Fibroblast of skin of scalp (primary cell): ENCODE measurements at regions not wholly inside any gene's neighbourhood (a gene's known extent, or its start where the extent isn't known, plus 50 kb on each side); places are given as distances from the start of the nearest gene placed in this dataset.
"Not testable (repeated sequence)": the region's sequence is repeated elsewhere in the genome, so short reads cannot be mapped to it uniquely, and the experiment has no call there.

Source experiments
- DNase-seq: peaks from one replicate; pipeline ENCODE4 v3.0.0-alpha.2; 2013

DNA sequence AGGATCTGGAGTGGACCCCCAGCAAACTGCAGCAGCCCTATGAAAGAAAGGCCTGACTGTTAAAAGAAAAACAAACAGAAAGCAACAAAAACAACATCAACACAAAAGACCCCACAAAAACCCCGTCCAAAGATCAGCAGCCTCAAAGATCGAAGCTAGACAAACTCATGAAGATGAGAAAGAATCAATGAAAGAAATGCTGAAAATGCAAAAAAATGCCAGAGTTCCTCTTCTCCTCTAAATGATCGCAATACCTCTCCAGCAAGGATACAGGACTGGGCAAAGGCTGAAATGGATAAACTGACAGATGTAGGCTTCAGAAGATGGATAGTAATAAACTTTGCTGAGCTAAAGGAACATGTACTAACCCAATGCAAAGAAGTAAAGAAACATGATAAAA, 526.3 kb upstream of the DAB2 start:
- DNase-seq = no peak

DNA sequence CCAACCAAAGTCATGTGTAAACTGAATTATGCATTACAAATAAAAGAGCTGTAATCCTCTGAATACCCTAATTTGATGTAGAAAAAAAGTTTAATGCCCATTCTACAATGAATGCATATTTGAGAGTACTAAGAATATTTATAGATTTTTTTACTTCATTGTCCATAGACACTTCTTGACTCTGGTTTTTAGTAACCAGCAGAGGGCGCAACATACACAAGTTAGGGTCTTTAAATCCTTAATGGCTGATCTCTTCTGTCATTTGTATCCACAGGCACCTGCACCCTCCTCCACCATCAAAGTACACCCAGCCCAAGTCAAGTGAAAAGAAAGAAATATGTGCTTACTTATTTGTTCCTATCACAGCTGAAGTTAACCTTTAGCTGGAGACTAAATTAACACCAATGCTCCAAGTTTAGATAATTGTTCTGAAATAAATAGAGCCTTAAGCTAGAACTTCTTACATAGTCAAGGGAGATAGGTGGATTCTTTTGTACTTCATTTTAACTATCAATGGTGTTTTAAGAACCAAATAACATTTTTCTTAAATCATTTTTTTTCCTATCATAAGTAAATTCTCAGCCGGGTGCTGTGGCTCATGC, 524.2 kb upstream of the DAB2 start:
- DNase-seq = peak; percentile 77

DNA sequence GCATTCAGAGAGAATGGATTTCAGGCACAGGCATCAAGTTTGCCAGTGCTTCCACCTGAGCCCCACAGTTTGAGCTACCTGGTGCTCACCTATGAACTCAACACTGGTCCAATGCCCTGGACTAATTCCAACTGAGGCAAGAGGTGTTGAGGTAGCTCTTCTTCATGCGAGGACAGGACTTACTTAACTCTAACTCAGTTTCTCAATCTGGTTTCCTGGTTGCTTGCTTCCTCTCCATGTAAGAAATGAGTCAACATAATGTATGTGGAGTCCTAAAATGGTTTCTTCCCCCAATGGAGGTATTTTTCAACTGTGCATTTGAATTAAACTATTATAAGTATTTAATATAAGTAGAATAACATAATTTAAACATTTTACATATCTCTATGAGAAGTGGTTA, 523.6 kb upstream of the DAB2 start:
- DNase-seq = no peak

DNA sequence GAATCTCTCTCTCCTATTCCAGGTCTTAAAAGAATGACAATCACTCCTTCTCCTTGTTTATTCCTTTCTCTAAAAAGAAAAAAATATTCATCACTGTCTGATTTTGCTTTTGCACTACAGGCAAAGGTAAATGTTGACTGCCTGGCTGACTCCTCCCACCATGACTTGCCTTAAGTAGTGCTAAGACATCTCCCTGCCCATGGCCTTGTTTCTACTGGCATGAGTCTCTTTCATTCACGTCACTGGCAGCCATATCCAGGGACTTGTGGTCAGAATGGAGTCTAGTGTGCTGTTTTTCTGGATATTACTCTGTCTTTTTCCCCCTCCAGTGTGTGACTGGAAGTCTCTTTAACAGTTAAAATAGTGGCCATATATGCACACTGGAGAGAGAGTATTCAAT, 522.9 kb upstream of the DAB2 start:
- DNase-seq = peak; percentile 22

DNA sequence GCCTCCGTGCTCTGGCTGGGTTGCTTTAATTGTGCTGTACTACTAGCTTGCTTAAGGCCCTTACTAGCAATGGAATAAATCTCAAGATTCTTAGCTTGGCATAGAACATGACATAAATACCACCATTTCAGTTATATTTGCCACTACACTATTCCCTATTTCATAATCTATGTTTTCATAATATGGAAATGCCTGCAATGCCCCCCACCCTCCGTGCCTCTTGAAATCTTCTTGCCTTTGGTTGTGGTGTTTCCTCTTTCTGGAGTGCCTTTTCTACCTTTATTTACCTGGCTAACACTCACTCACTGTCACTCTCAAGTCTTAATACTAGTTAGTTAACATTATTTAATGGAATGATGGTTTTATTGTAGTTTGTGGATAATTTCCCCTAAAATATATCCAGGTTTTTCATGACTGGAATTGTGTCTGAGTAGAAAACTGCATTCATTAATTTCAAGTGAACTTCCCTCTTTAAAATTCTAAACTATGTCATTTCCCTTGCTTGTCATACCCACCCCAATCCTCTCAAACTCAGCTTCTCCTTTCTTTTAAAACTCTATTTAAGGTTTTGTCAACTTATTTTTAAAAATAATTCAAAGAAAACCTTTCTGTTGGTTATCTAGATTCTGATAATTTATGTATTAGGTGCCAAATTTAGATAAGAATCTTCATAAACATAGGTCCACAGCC, 521.7 kb upstream of the DAB2 start:
- DNase-seq = no peak

DNA sequence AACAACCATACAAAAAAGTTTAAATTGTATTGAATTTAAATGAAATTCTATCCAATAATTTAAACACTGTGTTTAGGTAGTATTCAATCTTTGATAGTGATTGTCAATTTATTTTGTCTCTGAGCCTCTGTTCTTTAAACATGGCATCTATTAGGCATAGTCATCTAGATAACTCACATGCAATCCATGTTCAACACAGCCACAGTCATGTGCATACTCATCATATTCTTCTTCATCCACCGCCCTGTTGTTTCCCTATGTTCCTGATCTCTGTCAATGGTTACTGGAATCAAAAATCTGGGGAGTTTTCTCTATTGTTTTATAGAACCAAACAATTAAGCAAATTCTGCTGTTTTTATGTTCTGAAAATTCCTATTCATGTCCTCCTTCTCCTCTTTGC, 521.1 kb upstream of the DAB2 start:
- DNase-seq = no peak

DNA sequence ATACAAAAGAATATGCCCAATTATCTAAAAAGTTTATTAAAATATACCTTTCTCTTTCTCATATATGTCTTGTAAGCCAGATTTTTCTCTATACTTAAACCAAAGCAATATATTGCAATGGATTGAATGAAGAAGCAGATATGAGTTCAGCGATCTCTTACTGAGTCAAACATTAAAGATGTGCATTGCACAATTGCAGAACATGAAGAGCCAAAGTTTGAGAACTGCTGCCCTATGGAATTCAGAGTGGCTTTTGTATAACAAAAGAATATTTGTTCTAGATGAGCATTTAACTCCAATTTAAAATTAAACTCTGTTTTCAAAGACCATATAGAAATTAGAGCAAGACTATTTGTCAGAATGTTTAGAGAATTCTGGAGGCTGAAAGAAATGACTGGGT, 519.0 kb upstream of the DAB2 start:
- DNase-seq = peak; percentile 26

DNA sequence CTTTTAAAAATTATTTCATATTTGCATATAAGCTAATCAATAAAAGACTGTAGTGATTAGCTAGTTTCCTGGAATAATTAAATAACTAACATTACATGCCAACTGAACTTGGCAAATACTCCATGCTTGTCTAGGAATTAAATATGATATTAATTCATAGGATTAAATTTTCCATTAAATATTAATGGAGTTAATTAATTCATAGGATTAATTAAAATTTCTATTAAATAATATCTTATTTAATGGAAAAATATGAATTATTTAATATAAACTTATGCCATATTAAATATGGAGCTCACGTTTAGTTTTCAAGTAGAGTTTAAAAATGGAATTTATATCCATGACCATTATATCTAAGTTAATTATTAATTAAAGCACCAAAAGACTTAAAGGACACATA, 517.8 kb upstream of the DAB2 start:
- DNase-seq = no peak

DNA sequence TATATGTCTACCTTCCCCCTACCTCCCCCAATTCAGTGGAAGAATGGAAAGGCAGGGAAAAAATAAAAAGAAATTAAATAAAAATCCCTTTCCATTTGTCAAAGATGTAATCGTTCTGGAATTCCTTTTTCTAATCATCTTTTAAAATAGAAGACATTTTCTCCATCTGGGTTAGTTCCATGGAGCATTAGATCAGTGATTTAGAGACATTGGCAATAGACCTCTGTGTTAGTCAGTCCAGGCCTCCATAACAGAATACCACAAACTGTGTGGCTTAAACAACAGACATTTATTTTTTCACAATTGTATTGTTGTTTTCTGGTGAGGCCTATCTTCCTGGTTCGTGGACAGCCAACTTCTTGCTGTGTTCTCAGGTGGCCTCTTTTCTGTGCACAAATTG, 516.6 kb upstream of the DAB2 start:
- no peak for DNase-seq

DNA sequence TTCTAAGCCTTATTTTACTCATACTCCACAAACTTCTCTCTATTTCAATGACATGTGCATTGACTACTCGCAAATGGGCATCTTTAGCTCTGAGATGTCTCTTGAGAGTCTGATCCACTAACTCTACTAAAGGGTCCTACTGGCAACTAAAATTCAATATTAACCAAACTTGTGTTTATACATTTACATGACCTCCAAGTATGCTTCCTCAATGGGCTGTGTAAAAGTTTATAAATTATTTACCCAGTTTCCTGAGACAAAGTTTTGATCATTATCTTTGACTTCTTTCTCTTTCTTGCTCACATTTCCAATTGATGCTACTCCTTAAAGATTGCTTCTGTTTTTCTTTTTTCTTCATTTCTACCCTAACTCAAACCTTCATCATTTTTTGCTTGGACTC, 510.1 kb upstream of the DAB2 start:
- no peak for DNase-seq

DNA sequence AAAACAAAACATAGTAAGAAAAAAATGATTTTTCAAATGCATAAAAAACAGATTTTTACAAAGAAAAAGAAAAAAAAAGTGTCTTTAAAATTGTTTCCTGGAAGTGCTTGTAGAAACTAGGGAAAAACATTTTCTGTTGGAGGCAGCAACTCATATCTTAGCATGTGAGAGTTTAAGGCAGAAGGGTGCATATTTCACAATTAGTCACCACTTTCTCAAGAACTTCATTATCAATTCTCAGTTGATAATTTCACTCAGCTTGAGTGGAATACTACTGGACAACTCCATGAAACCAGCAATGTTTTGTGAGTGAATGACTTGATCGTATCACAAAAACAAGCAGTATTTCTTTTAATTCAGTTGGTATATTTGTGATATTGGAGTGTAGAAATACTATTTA, 508.3 kb upstream of the DAB2 start:
- DNase-seq = no peak

DNA sequence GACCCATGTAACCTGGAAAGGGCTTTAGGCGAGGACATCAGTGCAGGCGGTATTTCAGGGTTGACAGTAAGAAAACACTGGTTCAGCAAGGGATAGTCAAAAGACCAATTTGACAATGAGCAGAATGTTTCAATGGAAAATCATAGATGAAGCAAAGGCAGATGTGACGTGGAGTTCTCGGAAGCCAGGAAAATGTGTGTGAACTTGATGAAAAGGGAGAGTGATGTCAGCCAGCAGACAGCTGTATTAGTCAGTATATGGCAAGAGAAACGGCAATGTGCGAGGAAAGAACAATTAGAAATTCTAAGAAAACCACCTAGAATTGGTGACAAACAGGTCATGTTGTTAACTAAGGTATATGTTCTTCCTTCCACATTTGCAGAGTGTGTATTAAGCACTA, 503.9 kb upstream of the DAB2 start:
- DNase-seq = no peak

DNA sequence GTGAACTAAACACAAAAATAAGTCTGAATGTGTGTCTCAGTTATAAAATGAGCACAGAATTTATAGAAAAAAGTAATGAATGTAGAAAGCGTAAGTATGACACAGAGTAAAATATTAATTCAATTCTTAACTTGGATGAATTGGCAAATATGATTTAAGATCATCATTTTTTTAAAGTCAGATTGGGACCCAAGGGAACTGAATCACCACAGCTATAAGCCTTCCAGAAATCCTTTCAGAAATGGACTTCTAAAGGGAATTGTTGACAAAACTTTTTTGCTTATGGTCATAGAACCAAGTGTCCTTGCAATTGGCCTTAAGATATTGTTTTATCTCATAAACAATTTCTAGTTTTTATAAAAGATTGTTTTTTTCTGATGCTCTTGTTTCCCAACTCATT, 495.1 kb upstream of the DAB2 start:
- peak; percentile 11 for DNase-seq

DNA sequence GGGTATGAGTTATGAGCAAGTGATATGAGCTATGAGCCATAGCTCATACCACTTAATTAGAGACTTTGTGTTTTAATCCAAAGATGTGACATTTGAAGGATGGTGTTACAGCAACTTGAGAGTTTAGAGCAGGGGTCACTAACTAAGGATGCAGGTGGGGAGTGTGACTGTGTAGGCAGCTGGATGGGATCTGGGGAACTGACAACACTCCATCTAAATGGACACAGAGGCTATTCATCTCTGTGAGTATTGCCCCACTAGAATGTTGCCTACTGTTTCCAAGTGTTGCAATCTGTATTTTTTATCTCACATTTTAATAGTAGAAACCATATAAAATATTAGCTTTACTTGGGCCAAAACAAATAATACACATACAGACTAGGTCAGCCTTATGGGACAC, 488.1 kb upstream of the DAB2 start:
- DNase-seq = no peak

DNA sequence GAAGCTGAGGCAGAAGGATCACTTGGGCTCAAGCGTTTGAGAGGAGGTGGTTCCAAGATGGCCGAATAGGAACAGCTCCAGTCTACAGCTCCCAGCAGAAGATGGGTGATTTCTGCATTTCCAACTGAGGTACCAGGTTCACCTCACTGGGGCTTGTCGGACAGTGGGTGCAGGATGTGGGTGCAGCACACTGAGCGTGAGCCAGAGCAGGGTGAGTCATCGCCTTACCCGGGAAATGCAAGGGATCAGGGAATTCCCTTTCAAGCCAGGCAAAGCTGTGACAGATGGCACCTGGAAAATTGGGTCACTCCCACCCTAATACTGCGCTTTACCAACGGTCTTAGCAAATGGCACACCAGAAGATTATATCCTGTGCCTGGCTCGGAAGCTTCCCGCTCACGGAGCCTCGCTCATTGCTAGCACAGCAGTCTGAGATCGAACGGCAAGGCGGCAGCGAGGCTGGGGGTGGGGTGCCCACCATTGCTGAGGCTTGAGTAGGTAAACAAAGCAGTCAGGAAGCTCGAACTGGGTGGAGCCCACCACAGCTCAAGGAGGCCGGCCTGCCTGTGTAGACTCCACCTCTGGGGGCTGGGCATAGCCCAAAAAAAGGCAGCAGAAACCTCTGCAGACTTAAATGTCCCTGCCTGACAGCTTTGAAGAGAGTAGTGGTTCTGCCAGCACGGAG, 482.6 kb upstream of the DAB2 start:
- not testable (repeated sequence) for DNase-seq

DNA sequence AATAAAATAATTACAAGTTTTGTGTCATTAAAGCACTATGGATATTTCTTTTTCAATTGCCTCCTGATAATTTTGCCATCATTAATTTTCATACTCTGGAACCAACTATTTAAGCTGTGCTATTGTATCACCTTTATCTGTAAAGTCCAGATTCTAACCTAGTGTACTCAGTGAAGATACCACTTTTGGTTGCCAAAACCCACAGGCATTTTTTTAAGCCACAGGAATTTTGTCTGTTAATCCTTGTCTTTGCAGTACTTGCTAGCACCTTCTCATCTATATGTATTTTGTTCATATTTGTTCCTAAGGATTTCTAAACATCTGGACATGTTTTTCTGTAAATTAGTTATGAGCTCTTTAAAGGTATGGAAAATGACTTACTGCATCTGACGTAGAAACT, 481.4 kb upstream of the DAB2 start:
- peak; percentile 71 for DNase-seq

DNA sequence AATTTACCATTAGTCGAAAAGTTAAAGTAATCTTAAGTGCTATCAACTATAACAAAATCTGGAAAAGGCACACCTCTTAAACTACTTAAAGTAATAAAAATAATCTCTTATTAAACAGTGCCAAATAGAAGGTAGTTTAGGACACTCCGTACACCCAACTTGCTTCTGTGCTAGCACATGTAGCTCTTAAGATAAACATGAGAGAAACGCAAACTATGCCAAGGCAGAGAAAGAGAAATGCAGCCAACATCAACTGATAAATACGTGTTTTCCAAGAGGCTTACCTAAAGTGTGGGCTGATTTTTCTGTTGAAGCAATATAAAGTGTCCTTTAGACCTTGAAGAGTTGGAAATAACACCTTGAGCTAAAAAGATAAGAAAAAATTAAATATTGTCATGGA, 480.6 kb upstream of the DAB2 start:
- no peak for DNase-seq

DNA sequence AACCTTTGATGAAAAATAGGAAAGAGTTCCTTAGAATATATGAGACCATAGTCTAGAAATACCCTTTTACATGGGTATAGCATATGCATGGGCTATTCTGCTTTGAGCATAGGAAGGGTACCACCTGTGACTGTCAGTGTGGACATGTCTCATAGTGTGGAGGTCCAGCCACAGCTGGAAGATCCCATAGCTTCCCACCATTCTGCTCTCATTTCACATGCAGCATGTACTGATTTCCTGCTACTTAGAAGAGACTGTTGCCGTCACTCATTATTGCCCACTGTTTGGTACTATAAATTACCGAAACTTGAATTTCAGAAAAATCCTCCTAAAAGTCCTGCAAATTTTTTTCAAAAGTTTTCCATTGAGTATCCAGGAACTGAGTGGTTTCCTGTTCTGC, 477.8 kb upstream of the DAB2 start:
- no peak for DNase-seq

DNA sequence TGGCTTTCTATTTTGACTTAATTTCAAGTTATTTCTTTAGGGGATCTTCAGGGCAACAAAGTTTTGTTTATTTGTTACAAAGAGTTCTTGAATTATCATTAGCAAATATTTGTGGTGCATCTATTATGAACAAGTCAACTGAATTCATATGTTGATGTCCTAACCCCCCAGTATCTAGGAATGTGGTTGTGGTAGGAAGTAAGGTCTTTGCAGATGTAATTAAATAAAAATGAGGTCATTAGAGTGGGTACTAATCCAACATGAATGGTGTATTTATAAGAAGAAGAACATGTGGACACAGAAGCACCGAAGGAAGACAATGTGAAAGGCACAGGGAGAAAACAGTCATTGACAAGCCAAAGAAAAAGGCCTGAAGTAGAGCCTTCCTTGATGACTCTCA, 474.0 kb upstream of the DAB2 start:
- no peak for DNase-seq

DNA sequence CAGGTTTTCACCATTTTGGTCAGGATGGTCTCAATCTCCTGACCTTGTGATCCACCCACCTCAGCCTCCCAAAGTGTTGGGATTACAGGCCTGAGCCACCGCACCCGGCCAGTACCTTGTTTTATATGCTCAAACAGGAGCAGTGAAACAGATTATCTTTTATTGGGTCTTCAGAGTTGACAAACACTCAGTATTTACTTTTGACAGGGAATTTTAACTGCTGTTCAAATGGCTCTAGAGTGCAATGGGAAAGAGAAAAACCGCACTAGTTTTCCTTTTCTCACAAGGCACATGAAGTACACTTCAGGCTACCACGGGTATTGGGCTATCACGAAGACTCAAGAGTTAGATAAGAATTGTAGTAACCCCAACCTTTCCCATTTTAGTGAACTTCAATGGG, 471.9 kb upstream of the DAB2 start:
- no peak for DNase-seq

DNA sequence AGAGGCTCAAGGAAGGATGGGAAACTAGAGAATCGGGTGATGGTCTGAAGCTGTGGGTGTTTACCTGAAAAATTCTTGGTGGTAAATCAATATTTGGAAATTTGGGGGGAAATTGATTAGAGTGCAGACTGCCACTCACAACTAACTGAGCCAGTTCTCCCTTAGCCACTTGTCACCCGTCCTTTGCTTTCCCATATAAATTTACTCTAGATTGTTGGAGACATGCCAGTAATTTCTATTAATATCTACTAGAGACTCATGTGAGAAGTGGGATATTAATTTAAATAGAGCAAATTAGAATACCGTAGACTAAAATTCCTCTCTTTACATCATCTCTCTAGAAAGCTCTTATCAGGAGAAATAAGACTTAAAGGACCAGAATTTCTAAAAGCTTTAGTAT, 471.3 kb upstream of the DAB2 start:
- DNase-seq = no peak

DNA sequence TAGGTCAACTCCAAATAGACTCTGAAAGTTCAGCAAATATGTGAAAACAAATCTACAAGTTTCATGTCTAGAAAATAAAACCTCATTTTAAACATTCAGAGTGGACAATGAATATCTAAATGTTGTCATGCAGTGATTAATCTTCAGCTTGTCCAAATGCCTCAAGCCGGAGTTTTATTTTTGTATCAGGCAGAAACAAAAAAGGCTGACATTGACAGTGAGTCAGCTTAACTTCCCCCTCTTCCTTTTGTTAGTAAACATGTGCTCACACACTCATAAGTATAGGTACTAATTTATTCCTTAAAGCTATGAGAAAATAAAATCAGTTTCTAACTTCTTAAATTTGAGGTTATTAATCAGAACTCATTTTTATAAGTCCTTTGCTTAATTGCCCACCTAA, 467.9 kb upstream of the DAB2 start:
- peak; percentile 34 for DNase-seq

DNA sequence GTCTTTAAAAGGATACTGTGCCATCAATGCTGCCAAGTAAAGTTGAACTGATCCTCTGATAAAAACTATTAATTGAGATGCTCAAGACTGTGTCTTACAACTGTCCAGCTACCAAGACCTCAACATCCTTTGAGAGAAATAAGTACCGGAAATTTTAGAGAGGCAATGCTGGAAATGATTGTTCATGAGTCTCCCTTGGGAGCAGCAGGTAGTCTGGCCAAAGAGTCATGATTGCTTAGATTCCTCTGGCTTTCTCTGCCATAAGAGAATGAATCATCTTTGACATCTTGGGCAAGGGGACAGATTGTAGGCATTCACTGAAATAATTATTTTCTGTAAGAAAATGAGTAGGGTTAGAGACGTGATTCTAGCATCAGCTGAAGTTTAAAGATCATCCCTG, 466.6 kb upstream of the DAB2 start:
- peak; percentile 62 for DNase-seq

DNA sequence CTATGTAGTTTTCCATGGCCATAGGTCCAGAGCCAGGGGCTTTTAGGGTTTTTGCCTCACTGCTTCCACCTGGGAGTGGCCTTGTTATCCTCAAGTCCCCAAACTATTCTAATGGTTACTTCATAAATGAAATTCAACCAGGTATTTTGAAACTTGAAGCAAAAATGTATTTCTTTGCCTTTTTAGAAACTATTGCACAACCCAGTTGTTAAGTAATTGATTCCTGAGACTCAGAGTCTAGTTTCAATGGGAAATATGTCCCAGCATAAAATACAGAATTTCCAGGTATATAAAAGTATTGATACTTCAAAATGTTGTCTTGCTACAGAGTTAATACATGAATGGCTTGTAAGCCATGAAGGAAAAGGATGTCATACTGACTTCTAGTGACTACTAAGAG, 456.2 kb upstream of the DAB2 start:
- DNase-seq = no peak
